ENCODE measurements at regions not wholly inside any gene's neighbourhood (a gene's known extent, or its start where the extent isn't known, plus 50 kb on each side); places are given as distances from the start of the nearest gene placed in this dataset.

- ATAC-seq, result no peak
- H3K4me1 ChIP-seq, result no peaks in the 10 kb centered on the region
- no peaks in the 10 kb centered on the region for H3K27me3 ChIP-seq (ENCODE audit: insufficient read depth in 3 of 3, low read length in 2 of 3)
- no peak for DNase-seq
- H3K9me3 ChIP-seq, result no peaks in the 10 kb centered on the region
- TF ChIP-seq CTCF (IDR thresholded peaks at IDR 0.05), result no peak
- intact Hi-C loops (cut with DNase I), result no loop called here
- no peaks in the 10 kb centered on the region for H3K36me3 ChIP-seq (ENCODE audit: insufficient read depth in 1 of 2, low read depth in 1 of 2)
- 93 to 100% (median 94%) methylated on average over 1 of the region's 1 CpG for WGBS, 3 donors
- H3K4me3 ChIP-seq, result no peak overlapping the region
- no peak overlapping the region for H3K27ac ChIP-seq
Observed at GRCh38 chr6:128740951-128741350, 142.0 kb upstream of the LAMA2 start.

DNA sequence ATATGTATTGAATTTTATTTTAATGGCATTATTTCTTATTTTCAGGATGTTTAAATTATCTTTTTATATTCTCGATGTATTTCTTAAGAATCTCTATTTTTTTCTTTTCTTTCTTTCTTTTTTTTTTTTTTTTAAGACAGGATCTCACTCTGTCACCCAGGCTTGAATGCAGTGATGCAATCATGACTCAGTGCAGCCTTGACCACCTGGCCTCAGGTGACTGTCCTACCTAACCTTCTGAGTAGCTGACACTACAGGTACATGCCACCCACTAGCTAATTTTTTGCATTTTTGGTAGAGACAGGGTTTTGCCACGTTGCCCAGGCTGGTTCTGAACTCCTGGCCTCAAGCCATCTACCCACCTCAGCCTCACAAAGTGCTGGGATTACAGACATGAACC, 143.8 kb upstream of the LAMA2 start:
- intact Hi-C loops (cut with DNase I), result loop anchor here in 1 of 2 donors (10.0 kb wide), 1 partner anchor 884 kb away; no protein-coding TSS in a partner anchor
- Histone ChIP-seq H3K4me1 (no peaks in the 10 kb centered on the region), H3K36me3 (ENCODE audit: insufficient read depth in 1 of 2, low read depth in 1 of 2) (no peaks in the 10 kb centered on the region), H3K27ac (no peak overlapping the region), H3K27me3 (ENCODE audit: insufficient read depth in 3 of 3, low read length in 2 of 3) (no peaks in the 10 kb centered on the region), H3K4me3 (no peak overlapping the region), H3K9me3 (no peaks in the 10 kb centered on the region)
- ATAC-seq (no peak), DNase-seq (no peak)
- no peak for TF ChIP-seq CTCF (IDR thresholded peaks at IDR 0.05)
- 58 to 64% (median 60%) methylated on average over 2 of the region's 2 CpGs for WGBS, 3 donors

- Histone ChIP-seq H3K27me3 (ENCODE audit: insufficient read depth in 3 of 3, low read length in 2 of 3) (no peaks in the 10 kb centered on the region), H3K4me3 (no peak overlapping the region), H3K27ac (no peak overlapping the region), H3K4me1 (no peaks in the 10 kb centered on the region), H3K9me3 (no peaks in the 10 kb centered on the region), H3K36me3 (ENCODE audit: insufficient read depth in 1 of 2, low read depth in 1 of 2) (no peaks in the 10 kb centered on the region)
- TF ChIP-seq CTCF (IDR thresholded peaks at IDR 0.05), result no peak
- DNase-seq (no peak), ATAC-seq (no peak)
- intact Hi-C loops (cut with DNase I), result loop anchor here in 1 of 2 donors (10.0 kb wide), 1 partner anchor 883 kb away; no protein-coding TSS in a partner anchor
- 91 to 93% (median 92%) methylated on average over 3 of the region's 3 CpGs for WGBS, 3 donors
Observed at GRCh38 chr6:128738112-128738511, 144.8 kb upstream of the LAMA2 start.

DNA sequence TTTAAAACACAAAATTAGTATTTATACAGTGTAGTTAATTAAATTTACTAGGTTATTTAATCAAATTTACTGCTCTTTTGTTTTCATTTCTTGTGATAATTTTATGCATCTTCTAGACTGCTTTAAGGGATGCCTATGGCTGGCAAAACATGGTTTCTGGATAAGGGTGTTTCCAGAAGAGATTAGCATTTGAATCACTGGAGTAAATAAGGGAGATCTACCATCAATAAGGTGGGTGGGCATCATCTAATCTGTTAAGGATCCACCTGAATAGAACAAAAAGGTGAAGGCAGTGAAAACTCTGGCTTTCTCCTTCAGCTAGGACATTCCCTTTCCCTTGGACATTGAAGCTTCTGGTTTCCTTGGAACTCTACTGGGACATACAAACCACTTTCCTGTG, 146.2 kb upstream of the LAMA2 start:
- Histone ChIP-seq H3K9me3 (no peaks in the 10 kb centered on the region), H3K4me1 (no peaks in the 10 kb centered on the region), H3K27me3 (ENCODE audit: insufficient read depth in 3 of 3, low read length in 2 of 3) (no peaks in the 10 kb centered on the region), H3K27ac (no peak overlapping the region), H3K4me3 (no peak overlapping the region), H3K36me3 (ENCODE audit: insufficient read depth in 1 of 2, low read depth in 1 of 2) (no peaks in the 10 kb centered on the region)
- intact Hi-C loops (cut with DNase I), result loop anchor here in 1 of 2 donors (10.0 kb wide), 1 partner anchor 882 kb away; no protein-coding TSS in a partner anchor
- TF ChIP-seq CTCF (IDR thresholded peaks at IDR 0.05), result no peak
- ATAC-seq (no peak), DNase-seq (no peak)
